ENCODE measurements at regions not wholly inside any gene's neighbourhood (a gene's known extent, or its start where the extent isn't known, plus 50 kb on each side); places are given as distances from the start of the nearest gene placed in this dataset.
A peak's percentile ranks its signal among the peaks of the same experiment; 100 is the strongest.

DNA sequence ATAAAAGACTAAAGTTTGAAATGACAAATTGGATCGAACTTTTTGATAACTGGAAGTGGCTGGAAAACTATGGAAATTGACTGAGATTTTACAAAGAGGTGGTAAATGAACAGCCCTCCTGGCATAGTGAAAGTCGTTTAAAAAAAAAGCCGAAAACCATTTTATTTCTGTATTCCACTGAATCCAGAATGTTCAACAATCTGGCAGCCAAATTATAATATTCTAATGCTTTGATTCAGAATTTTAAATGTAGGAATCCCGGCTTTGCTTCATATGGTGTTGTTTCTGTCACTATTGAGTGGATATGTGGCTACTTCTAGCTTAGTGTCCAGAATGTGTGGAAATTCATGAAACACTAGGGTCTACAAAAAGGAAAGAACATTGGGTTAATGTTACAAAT is 208.9 kb upstream of the DCBLD2 start:
- Histone ChIP-seq H3K27me3 (no peaks in the 10 kb centered on the region), H3K27ac (no peak overlapping the region), H3K9me3 (peaks cover 0 to 15% (median 0%) of the 10 kb centered on the region in 11 donors), H3K36me3 (no peaks in the 10 kb centered on the region), H3K4me3 (no peak overlapping the region), H3K4me1 (peaks cover 0 to 9% (median 0%) of the 10 kb centered on the region in 9 donors)
- intact Hi-C loops (cut with DNase I): no loop called here
- 88 to 92% methylated on average over 4 of the region's 4 CpGs for WGBS, 2 donors
- no peak for ATAC-seq
- TF ChIP-seq, protein P1, sequence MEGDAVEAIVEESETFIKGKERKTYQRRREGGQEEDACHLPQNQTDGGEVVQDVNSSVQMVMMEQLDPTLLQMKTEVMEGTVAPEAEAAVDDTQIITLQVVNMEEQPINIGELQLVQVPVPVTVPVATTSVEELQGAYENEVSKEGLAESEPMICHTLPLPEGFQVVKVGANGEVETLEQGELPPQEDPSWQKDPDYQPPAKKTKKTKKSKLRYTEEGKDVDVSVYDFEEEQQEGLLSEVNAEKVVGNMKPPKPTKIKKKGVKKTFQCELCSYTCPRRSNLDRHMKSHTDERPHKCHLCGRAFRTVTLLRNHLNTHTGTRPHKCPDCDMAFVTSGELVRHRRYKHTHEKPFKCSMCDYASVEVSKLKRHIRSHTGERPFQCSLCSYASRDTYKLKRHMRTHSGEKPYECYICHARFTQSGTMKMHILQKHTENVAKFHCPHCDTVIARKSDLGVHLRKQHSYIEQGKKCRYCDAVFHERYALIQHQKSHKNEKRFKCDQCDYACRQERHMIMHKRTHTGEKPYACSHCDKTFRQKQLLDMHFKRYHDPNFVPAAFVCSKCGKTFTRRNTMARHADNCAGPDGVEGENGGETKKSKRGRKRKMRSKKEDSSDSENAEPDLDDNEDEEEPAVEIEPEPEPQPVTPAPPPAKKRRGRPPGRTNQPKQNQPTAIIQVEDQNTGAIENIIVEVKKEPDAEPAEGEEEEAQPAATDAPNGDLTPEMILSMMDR (IDR thresholded peaks at IDR 0.05): no peak
- no peak for DNase-seq

DNA sequence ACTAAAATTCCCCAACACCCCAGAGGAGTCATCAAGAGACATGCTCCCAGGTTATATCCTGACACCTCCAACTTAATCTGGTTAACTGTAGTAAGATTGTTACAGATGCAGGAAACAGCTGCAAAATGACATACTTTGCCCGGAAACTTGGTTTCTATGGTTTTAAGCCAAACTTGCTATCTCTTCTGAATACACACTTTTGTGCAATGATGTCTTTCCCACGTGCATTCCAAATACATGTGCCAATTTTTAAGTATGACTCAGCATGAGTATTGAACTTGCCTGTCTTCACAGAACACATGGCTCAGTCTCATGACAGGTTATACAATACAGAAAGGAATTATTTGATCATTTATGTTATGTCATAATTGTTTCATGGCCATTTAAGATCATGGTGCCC is 207.0 kb upstream of the DCBLD2 start:
- Histone ChIP-seq H3K27ac (no peak overlapping the region), H3K36me3 (no peaks in the 10 kb centered on the region), H3K9me3 (peaks cover 0 to 2% (median 0%) of the 10 kb centered on the region in 11 donors), H3K4me1 (peaks cover 0 to 9% (median 0%) of the 10 kb centered on the region in 9 donors), H3K4me3 (no peak overlapping the region), H3K27me3 (no peaks in the 10 kb centered on the region)
- intact Hi-C loops (cut with DNase I): no loop called here
- WGBS, 2 donors: 22 to 38% methylated on average over 2 of the region's 2 CpGs
- TF ChIP-seq, protein P1 (IDR thresholded peaks at IDR 0.05): no peak
- DNase-seq (no peak), ATAC-seq (peak in 6 of 8 donors; percentile 47 to 85 (median 74))

DNA sequence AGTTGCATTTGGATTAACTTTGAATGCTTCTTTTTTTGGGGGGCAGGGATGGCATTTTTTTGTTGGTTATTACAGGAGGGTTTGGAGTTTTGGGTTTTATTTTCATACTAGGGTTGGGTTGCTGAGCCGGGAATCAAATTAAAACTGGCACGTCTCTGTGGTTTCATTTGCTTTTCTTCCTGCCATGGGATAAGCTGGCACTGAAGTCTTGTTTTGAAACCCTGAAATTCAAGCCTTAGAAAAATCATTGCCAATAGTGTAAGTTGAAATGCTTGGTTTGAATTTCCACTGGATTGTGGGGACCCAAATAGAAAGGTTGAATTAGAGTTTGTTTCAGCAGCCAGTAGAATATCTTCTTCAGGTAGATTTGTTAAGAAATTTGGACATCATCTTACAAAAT is 193.1 kb upstream of the DCBLD2 start:
- intact Hi-C loops (cut with DNase I): no loop called here
- Histone ChIP-seq H3K27ac (no peak overlapping the region), H3K36me3 (no peaks in the 10 kb centered on the region), H3K4me1 (no peaks in the 10 kb centered on the region), H3K4me3 (no peak overlapping the region), H3K27me3 (no peaks in the 10 kb centered on the region), H3K9me3 (peaks cover 0 to 8% (median 0%) of the 10 kb centered on the region in 11 donors)
- WGBS, 2 donors: 73 to 75% methylated on average over 2 of the region's 2 CpGs
- TF ChIP-seq, protein P1 (IDR thresholded peaks at IDR 0.05): no peak
- ATAC-seq: no peak
- no peak for DNase-seq

DNA sequence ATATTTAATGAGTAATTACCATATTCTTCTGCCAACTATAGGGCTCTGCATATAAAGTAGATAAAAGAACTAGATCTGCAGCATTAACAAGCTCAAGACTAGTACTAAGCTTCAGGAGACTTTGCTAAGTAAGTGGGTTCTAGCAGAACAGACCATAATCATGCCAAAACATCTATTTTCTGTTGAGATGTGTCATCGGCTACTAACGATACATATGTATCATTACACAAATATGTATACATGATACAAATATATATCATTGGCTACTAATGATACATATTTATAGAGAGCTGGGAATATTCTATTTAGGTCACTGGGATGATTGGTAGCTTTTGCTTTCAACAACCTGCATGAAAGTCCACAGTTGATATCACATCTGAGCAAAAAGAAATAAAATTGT is 185.8 kb upstream of the DCBLD2 start:
- Histone ChIP-seq H3K9me3 (no peaks in the 10 kb centered on the region), H3K4me1 (no peaks in the 10 kb centered on the region), H3K27me3 (no peaks in the 10 kb centered on the region), H3K4me3 (no peak overlapping the region), H3K36me3 (no peaks in the 10 kb centered on the region), H3K27ac (no peak overlapping the region)
- TF ChIP-seq, protein P1 (IDR thresholded peaks at IDR 0.05): no peak
- intact Hi-C loops (cut with DNase I): no loop called here
- ATAC-seq (no peak), DNase-seq (no peak)
- 88 to 91% methylated on average over 2 of the region's 2 CpGs for WGBS, 2 donors

Measured in heart right ventricle (tissue), 16 donors.